Body of pancreas (tissue), 4 donors: ENCODE measurements at regions not wholly inside any gene's neighbourhood (a gene's known extent, or its start where the extent isn't known, plus 50 kb on each side); places are given as distances from the start of the nearest gene placed in this dataset.

Source experiments
- CTCF ChIP-seq, 7 experiments: fragments of 450-650 bp in 4 of 7; fragments of 200-600 bp in 3 of 7; sonication (generic) in 3 of 7; IDR thresholded peaks; one replicate each; pipeline ENCODE4 v1.5.1; 2016 to 2019; ENCODE audit warnings: antibody characterized with exemption in 7 of 7
- POLR2A ChIP-seq, 3 donors: fragments of 450-650 bp; IDR thresholded peaks; one replicate each; pipeline ENCODE4 v1.6.1; 2016; ENCODE audit warnings: antibody characterized with exemption in 3 of 3, mild to moderate bottlenecking in 2 of 3

- TF ChIP-seq CTCF (IDR thresholded peaks at IDR 0.05), result no peak
- no peak for TF ChIP-seq POLR2A (IDR thresholded peaks at IDR 0.05)
Measured at GRCh38 chr3:480070-480469, 283.5 kb downstream of the CHL1 start.
